WERI-Rb-1 (cell line): ENCODE measurements at regions not wholly inside any gene's neighbourhood (a gene's known extent, or its start where the extent isn't known, plus 50 kb on each side); places are given as distances from the start of the nearest gene placed in this dataset.

Experiments
- DNase-seq: peaks from one replicate; pipeline ENCODE4 v3.0.0-alpha.2; 2020
- H3K27ac ChIP-seq: fragments of 250-450 bp; sonication (Bioruptor Pico); 2 replicates; pipeline ENCODE4 v1.5.1; 2020; ENCODE audit warnings: mild to moderate bottlenecking, moderate library complexity
- H3K27me3 ChIP-seq: fragments of 250-450 bp; sonication (Bioruptor Pico); 2 replicates; pipeline ENCODE4 v1.5.1; 2021; ENCODE audit warnings: mild to moderate bottlenecking, low read depth, moderate library complexity; ENCODE audit not compliant: insufficient read depth, severe bottlenecking
- H3K36me3 ChIP-seq: fragments of 250-450 bp; sonication (Bioruptor Pico); 2 replicates; pipeline ENCODE4 v1.5.1; 2020; ENCODE audit warnings: mild to moderate bottlenecking, moderate library complexity
- H3K4me3 ChIP-seq: 2 replicates; pipeline ENCODE4 v1.5.1; 2011; ENCODE audit warnings: low read depth, mild to moderate bottlenecking, control low read depth, low read length
- H3K9me3 ChIP-seq: fragments of 250-450 bp; sonication (Bioruptor Pico); 2 replicates; pipeline ENCODE4 v1.5.1; 2021; ENCODE audit warnings: mild to moderate bottlenecking, moderate library complexity; ENCODE audit not compliant: severe bottlenecking
- CTCF ChIP-seq: IDR thresholded peaks from 2 replicates; pipeline ENCODE4 v1.5.1; 2011; ENCODE audit warnings: low read depth, mild to moderate bottlenecking, control low read depth, inconsistent platforms, low read length

DNA sequence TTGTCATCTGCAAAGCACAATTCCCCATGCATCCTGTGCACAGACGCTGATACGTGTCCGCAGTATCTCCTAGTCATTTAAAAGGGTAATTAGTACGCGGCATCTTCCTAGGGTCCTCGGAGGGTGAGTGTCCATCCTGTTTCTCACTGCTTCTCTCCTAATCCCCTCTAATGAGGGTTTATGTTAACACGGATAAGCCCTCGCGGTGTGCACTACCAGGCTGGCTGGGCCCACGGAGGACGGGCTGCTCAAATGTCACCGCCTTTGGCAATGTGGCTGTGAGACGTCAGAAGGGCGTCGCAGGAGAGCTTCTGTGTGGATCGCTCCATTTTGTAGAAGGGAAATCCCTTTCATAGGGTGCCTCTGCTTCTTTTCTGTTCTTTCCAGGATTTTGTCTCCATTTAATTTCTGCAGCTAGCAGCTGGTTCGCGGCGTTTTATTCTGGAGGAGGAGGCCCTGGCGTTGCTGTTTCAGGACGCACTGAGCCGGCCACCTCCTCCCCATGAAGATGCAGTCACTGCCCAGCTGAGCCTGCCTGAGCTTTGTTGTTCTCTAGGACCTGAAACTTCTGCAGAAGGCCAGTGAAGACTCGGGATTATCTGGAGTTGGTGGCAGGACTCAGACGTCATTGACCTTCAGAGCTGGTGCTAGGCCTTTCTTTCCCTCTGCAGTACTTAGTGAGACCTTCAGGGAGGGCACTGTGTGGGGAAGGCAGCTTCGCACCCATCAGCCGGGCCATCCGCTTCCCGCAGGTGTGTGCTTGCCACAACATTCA, 326.1 kb upstream of the IRX1 start:
- H3K4me3 ChIP-seq: no peak overlapping the region
- H3K36me3 ChIP-seq: no peaks in the 10 kb centered on the region
- TF ChIP-seq CTCF: no peak
- peaks cover 97% of the 10 kb centered on the region for H3K27me3 ChIP-seq
- DNase-seq: no peak
- H3K9me3 ChIP-seq: peaks cover 8% of the 10 kb centered on the region
- H3K27ac ChIP-seq: no peak overlapping the region

DNA sequence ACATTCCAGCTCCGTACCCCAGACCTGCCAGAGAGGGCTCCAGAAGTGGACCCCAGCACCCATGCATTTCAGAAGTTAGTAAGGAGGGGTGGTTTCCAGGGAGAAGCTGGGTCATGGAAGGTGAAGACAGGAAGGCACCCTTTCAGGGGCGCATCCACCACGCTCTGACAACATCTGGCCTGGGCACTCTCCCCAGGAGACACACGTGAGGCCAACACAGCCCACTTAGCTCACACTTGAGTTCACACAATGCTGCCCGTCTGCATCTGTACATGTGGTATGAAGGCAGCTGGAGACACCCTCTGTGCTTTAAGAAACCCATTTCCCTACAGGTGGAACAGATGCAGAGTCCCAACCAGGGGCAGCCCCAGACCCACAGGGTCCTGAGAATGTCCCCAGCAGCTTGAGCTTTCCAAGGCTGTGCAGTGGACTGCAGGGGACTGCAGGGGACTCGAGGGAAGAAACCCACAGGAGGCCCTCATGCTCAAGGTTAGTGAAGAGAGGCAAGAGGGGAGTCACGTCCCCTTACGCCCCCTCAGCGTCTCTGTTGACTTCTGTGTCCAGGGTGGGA, 326.8 kb upstream of the IRX1 start:
- Histone ChIP-seq H3K36me3 (no peaks in the 10 kb centered on the region), H3K27me3 (peaks cover 97% of the 10 kb centered on the region), H3K4me3 (no peak overlapping the region), H3K9me3 (peaks cover 8% of the 10 kb centered on the region), H3K27ac (no peak overlapping the region)
- TF ChIP-seq CTCF: no peak
- no peak for DNase-seq

- no peak overlapping the region for H3K27ac ChIP-seq
- H3K36me3 ChIP-seq: no peaks in the 10 kb centered on the region
- H3K4me3 ChIP-seq: no peak overlapping the region
- TF ChIP-seq CTCF: no peak
- peaks cover 97% of the 10 kb centered on the region for H3K27me3 ChIP-seq
- peaks cover 8% of the 10 kb centered on the region for H3K9me3 ChIP-seq
- no peak for DNase-seq
Observed at GRCh38 chr5:3266861-3267260, 328.8 kb upstream of the IRX1 start.

- H3K27me3 ChIP-seq: peaks cover 97% of the 10 kb centered on the region
- no peak for TF ChIP-seq CTCF
- H3K4me3 ChIP-seq: no peak overlapping the region
- no peaks in the 10 kb centered on the region for H3K36me3 ChIP-seq
- no peak overlapping the region for H3K27ac ChIP-seq
- no peak for DNase-seq
- H3K9me3 ChIP-seq: peaks cover 8% of the 10 kb centered on the region
Observed at GRCh38 chr5:3265936-3266335, 329.7 kb upstream of the IRX1 start.

GRCh38 chr5:3265131-3265885, 330.3 kb upstream of the IRX1 start:
- Histone ChIP-seq H3K4me3 (no peak overlapping the region), H3K36me3 (no peaks in the 10 kb centered on the region), H3K27ac (no peak overlapping the region), H3K9me3 (peaks cover 8% of the 10 kb centered on the region), H3K27me3 (peaks cover 98% of the 10 kb centered on the region)
- no peak for DNase-seq
- TF ChIP-seq CTCF: no peak
